HG02623 (cell line): ENCODE measurements at regions not wholly inside any gene's neighbourhood (a gene's known extent, or its start where the extent isn't known, plus 50 kb on each side); places are given as distances from the start of the nearest gene placed in this dataset.
A peak's percentile ranks its signal among the peaks of the same experiment; 100 is the strongest.
"Not testable (repeated sequence)": the region's sequence is repeated elsewhere in the genome, so short reads cannot be mapped to it uniquely, and the experiment has no call there.

ENCODE experiments used
- ATAC-seq: cut with Tn5 transposase; IDR thresholded peaks from one replicate; pipeline ENCODE4 v1.9.1; 2021; ENCODE audit warnings: moderate library complexity; ENCODE audit not compliant: unreplicated experiment

- ATAC-seq, result no peak
Observed at GRCh38 chr9:87781331-87781730, 55.4 kb downstream of the CTSL start.

- no peak for ATAC-seq
Observed at GRCh38 chr9:87783180-87783579, 57.3 kb downstream of the CTSL start.

- ATAC-seq, result not testable (repeated sequence)
Observed at GRCh38 chr9:87785315-87785970, 59.5 kb downstream of the CTSL start.

- ATAC-seq, result no peak
Observed at GRCh38 chr9:87786423-87786822, 60.5 kb downstream of the CTSL start.

- no peak for ATAC-seq
Observed at GRCh38 chr9:87786876-87787275, 61.0 kb downstream of the CTSL start.

- ATAC-seq, result no peak
Observed at GRCh38 chr9:87787735-87788134, 61.8 kb downstream of the CTSL start.

- peak; percentile 86 for ATAC-seq
Observed at GRCh38 chr9:87792831-87793288, 66.9 kb downstream of the CTSL start.

- no peak for ATAC-seq
Observed at GRCh38 chr9:87793292-87793691, 67.4 kb downstream of the CTSL start.

- ATAC-seq, result no peak
Observed at GRCh38 chr9:87795178-87795577, 69.3 kb downstream of the CTSL start.

- no peak for ATAC-seq
Observed at GRCh38 chr9:87796196-87796595, 70.3 kb downstream of the CTSL start.

- no peak for ATAC-seq
Observed at GRCh38 chr9:87798261-87798833, 72.4 kb downstream of the CTSL start.

GRCh38 chr9:87799503-87799902, 73.6 kb downstream of the CTSL start:
- ATAC-seq, result no peak

- ATAC-seq, result no peak
Observed at GRCh38 chr9:87800456-87800855, 74.5 kb downstream of the CTSL start.

GRCh38 chr9:87801013-87801412, 75.1 kb downstream of the CTSL start:
- no peak for ATAC-seq

- no peak for ATAC-seq
Observed at GRCh38 chr9:87803166-87803565, 77.2 kb downstream of the CTSL start.

GRCh38 chr9:87803623-87804345, 77.9 kb downstream of the CTSL start:
- no peak for ATAC-seq

GRCh38 chr9:87805259-87805658, 77.4 kb upstream of the SPATA31E1 start:
- no peak for ATAC-seq

GRCh38 chr9:87810008-87810407, 72.7 kb upstream of the SPATA31E1 start:
- ATAC-seq, result no peak

GRCh38 chr9:87810679-87811178, 71.9 kb upstream of the SPATA31E1 start:
- ATAC-seq, result no peak

- ATAC-seq, result no peak
Observed at GRCh38 chr9:87812375-87813118, 70.1 kb upstream of the SPATA31E1 start.

- no peak for ATAC-seq
Observed at GRCh38 chr9:87813119-87813463, 69.6 kb upstream of the SPATA31E1 start.
